GM10266 (cell line): ENCODE measurements at regions not wholly inside any gene's neighbourhood (a gene's known extent, or its start where the extent isn't known, plus 50 kb on each side); places are given as distances from the start of the nearest gene placed in this dataset.

Source experiments
- DNase-seq: peaks from one replicate; pipeline ENCODE4 v3.0.0; 2012; ENCODE audit errors: extremely low spot score
- CTCF ChIP-seq: IDR thresholded peaks from 2 replicates; pipeline ENCODE4 v1.5.1; 2012; ENCODE audit warnings: mild to moderate bottlenecking, low read depth; ENCODE audit not compliant: control insufficient read depth, insufficient read depth; ENCODE audit errors: missing control alignments

- no peak for TF ChIP-seq CTCF
- DNase-seq, result no peak
Measured at GRCh38 chr12:90149453-90149852, 440.8 kb upstream of the ATP2B1 start.

- no peak for DNase-seq
- TF ChIP-seq CTCF, result no peak
Measured at GRCh38 chr12:90129366-90130030, 420.9 kb upstream of the ATP2B1 start.

- DNase-seq, result no peak
- no peak for TF ChIP-seq CTCF
Measured at GRCh38 chr12:90128526-90128925, 419.9 kb upstream of the ATP2B1 start.

GRCh38 chr12:90126125-90126524 is 417.5 kb upstream of the ATP2B1 start:
- TF ChIP-seq CTCF, result no peak
- no peak for DNase-seq

GRCh38 chr12:90124914-90125313 is 416.3 kb upstream of the ATP2B1 start:
- no peak for TF ChIP-seq CTCF
- DNase-seq, result no peak

- DNase-seq, result no peak
- no peak for TF ChIP-seq CTCF
Measured at GRCh38 chr12:90124289-90124688, 415.7 kb upstream of the ATP2B1 start.

- TF ChIP-seq CTCF, result no peak
- DNase-seq, result no peak
Measured at GRCh38 chr12:90122681-90123080, 414.0 kb upstream of the ATP2B1 start.
